Esophagus muscularis mucosa (tissue), 4 donors: ENCODE measurements at regions not wholly inside any gene's neighbourhood (a gene's known extent, or its start where the extent isn't known, plus 50 kb on each side); places are given as distances from the start of the nearest gene placed in this dataset.

Experiments
- DNase-seq: peaks from one replicate; pipeline ENCODE4 v3.0.0-alpha.2; 2017; ENCODE audit errors: extremely low spot score
- H3K27ac ChIP-seq, 4 donors: fragments of 200-600 bp; sonication (generic); replicated peaks in 1 of 4; 1 replicate in 3 of 4; 2 replicates in 1 of 4; pipeline ENCODE4 v1.5.1; 2016 to 2019; ENCODE audit warnings: mild to moderate bottlenecking in 1 of 4
- H3K27me3 ChIP-seq, 4 donors: fragments of 200-600 bp; sonication (generic); one replicate each; pipeline versions ENCODE4 v1.5.1 to v1.6.0; 2016 to 2019
- H3K36me3 ChIP-seq, 4 donors: fragments of 200-600 bp; sonication (generic); one replicate each; pipeline ENCODE4 v1.5.1; 2016 to 2019
- H3K4me1 ChIP-seq, 4 donors: fragments of 200-600 bp; sonication (generic); one replicate each; pipeline ENCODE4 v1.5.1; 2016 to 2019
- H3K4me3 ChIP-seq, 4 donors: fragments of 200-600 bp; sonication (generic); 1 replicate in 2 of 4; 2 replicates in 2 of 4; pipeline ENCODE4 v1.5.1; 2016 to 2019; ENCODE audit warnings: mild to moderate bottlenecking in 4 of 4, moderate library complexity in 1 of 4
- H3K9me3 ChIP-seq, 4 donors: fragments of 200-600 bp; sonication (generic); 1 replicate in 3 of 4; 2 replicates in 1 of 4; pipeline ENCODE4 v1.5.1; 2016 to 2019
- CTCF ChIP-seq, 3 experiments: fragments of 200-600 bp in 2 of 3; fragments of 450-650 bp in 1 of 3; sonication (generic) in 2 of 3; IDR thresholded peaks; one replicate each; pipeline ENCODE4 v1.5.1; 2017 to 2019; ENCODE audit warnings: antibody characterized with exemption in 3 of 3, mild to moderate bottlenecking in 2 of 3, moderate library complexity in 1 of 3
- EP300 ChIP-seq: sonication (generic); formaldehyde crosslinking; IDR thresholded peaks from one replicate; pipeline ENCODE4 v1.6.1; 2017; ENCODE audit warnings: antibody characterized with exemption
- POLR2A ChIP-seq: fragments of 450-650 bp; IDR thresholded peaks from one replicate; pipeline ENCODE4 v1.6.1; 2017; ENCODE audit warnings: antibody characterized with exemption, moderate library complexity, mild to moderate bottlenecking, low read depth
- POLR2AphosphoS5 ChIP-seq, 2 donors: sonication (generic); formaldehyde crosslinking; IDR thresholded peaks; one replicate each; pipeline ENCODE4 v1.6.1; 2017; ENCODE audit warnings: antibody characterized with exemption in 2 of 2
- WGBS: methylation state at CpG from one replicate; pipeline ENCODE4 v1.1.5; 2018; 5-methylcytosine and 5-hydroxymethylcytosine counted together
- intact Hi-C: fragments of 100-400 bp; cut with DNase I; formaldehyde crosslinking; loops from one replicate; pipeline ENCODE4 v1.15.1; 2023

GRCh38 chr9:12956261-12956660 lies 181.4 kb downstream of the LURAP1L start:
- peak; percentile 32 to 47 for TF ChIP-seq POLR2AphosphoS5 (IDR thresholded peaks at IDR 0.05)
- TF ChIP-seq POLR2A, result no peak
- Histone ChIP-seq H3K4me3 (no peak overlapping the region), H3K4me1 (peaks cover 0 to 25% (median 23%) of the 10 kb centered on the region in 4 donors), H3K27me3 (no peaks in the 10 kb centered on the region), H3K9me3 (peaks cover 0 to 6% (median 0%) of the 10 kb centered on the region in 4 donors), H3K27ac (peak overlapping the region; percentile 70 to 80 (median 74)), H3K36me3 (no peaks in the 10 kb centered on the region)
- DNase-seq, result no peak
- intact Hi-C loops, result no loop called here
- WGBS, result 31% methylated on average over 3 of the region's 3 CpGs

- DNase-seq, result no peak
- H3K9me3 ChIP-seq, result peaks cover 0 to 6% (median 0%) of the 10 kb centered on the region in 4 donors
- H3K36me3 ChIP-seq, result no peaks in the 10 kb centered on the region
- intact Hi-C loops, result no loop called here
- H3K27me3 ChIP-seq, result no peaks in the 10 kb centered on the region
- no peak overlapping the region for H3K4me3 ChIP-seq
- 96% methylated on average over 4 of the region's 4 CpGs for WGBS
- peaks cover 0 to 28% (median 25%) of the 10 kb centered on the region in 4 donors for H3K4me1 ChIP-seq
- H3K27ac ChIP-seq, result peak overlapping the region; percentile 70 to 80 (median 74)
- TF ChIP-seq EP300 (no peak), POLR2A (no peak), POLR2AphosphoS5 (IDR thresholded peaks at IDR 0.05) (no peak), CTCF (IDR thresholded peaks at IDR 0.05) (no peak)
Measured at GRCh38 chr9:12956805-12957204, 182.0 kb downstream of the LURAP1L start.

- TF ChIP-seq POLR2A (no peak), CTCF (IDR thresholded peaks at IDR 0.05) (no peak), POLR2AphosphoS5 (IDR thresholded peaks at IDR 0.05) (no peak), EP300 (no peak)
- Histone ChIP-seq H3K27ac (no peak overlapping the region), H3K27me3 (no peaks in the 10 kb centered on the region), H3K4me1 (peaks cover 0 to 28% (median 25%) of the 10 kb centered on the region in 4 donors), H3K9me3 (peaks cover 0 to 6% (median 0%) of the 10 kb centered on the region in 4 donors), H3K4me3 (no peak overlapping the region), H3K36me3 (no peaks in the 10 kb centered on the region)
- intact Hi-C loops, result no loop called here
- DNase-seq, result no peak
- 93% methylated on average over 3 of the region's 3 CpGs for WGBS
Measured at GRCh38 chr9:12958279-12958678, 183.5 kb downstream of the LURAP1L start.

GRCh38 chr9:12958708-12959107 lies 183.9 kb downstream of the LURAP1L start:
- Histone ChIP-seq H3K9me3 (peaks cover 0 to 6% (median 0%) of the 10 kb centered on the region in 4 donors), H3K4me3 (no peak overlapping the region), H3K27me3 (no peaks in the 10 kb centered on the region), H3K4me1 (peaks cover 0 to 29% (median 25%) of the 10 kb centered on the region in 4 donors), H3K36me3 (no peaks in the 10 kb centered on the region), H3K27ac (no peak overlapping the region)
- intact Hi-C loops, result no loop called here
- no peak for TF ChIP-seq POLR2A
- no peak for TF ChIP-seq CTCF (IDR thresholded peaks at IDR 0.05)
- no peak for TF ChIP-seq EP300
- no peak for TF ChIP-seq POLR2AphosphoS5 (IDR thresholded peaks at IDR 0.05)
- 57% methylated on average over 3 of the region's 3 CpGs for WGBS
- no peak for DNase-seq

- no peaks in the 10 kb centered on the region for H3K27me3 ChIP-seq
Measured at GRCh38 chr9:12961276-12961809, 186.5 kb downstream of the LURAP1L start.

More at GRCh38 chr9:12961276-12961809, 186.5 kb downstream of the LURAP1L start:
- Histone ChIP-seq H3K27ac (no peak overlapping the region), H3K9me3 (peaks cover 0 to 6% (median 0%) of the 10 kb centered on the region in 4 donors), H3K4me1 (peaks cover 7 to 29% (median 24%) of the 10 kb centered on the region in 4 donors), H3K4me3 (no peak overlapping the region), H3K36me3 (no peaks in the 10 kb centered on the region)
- DNase-seq, result no peak
- WGBS, result 26% methylated on average over 2 of the region's 2 CpGs
- intact Hi-C loops, result no loop called here
- no peak for TF ChIP-seq EP300
- no peak for TF ChIP-seq POLR2A
- no peak for TF ChIP-seq POLR2AphosphoS5 (IDR thresholded peaks at IDR 0.05)
- no peak for TF ChIP-seq CTCF (IDR thresholded peaks at IDR 0.05)
